GM21723 (cell line): ENCODE measurements at regions not wholly inside any gene's neighbourhood (a gene's known extent, or its start where the extent isn't known, plus 50 kb on each side); places are given as distances from the start of the nearest gene placed in this dataset.

ENCODE experiments used
- ATAC-seq: cut with Tn5 transposase; IDR thresholded peaks from one replicate; pipeline ENCODE4 v1.9.1; 2021; ENCODE audit warnings: mild to moderate bottlenecking, moderate library complexity; ENCODE audit not compliant: unreplicated experiment

DNA sequence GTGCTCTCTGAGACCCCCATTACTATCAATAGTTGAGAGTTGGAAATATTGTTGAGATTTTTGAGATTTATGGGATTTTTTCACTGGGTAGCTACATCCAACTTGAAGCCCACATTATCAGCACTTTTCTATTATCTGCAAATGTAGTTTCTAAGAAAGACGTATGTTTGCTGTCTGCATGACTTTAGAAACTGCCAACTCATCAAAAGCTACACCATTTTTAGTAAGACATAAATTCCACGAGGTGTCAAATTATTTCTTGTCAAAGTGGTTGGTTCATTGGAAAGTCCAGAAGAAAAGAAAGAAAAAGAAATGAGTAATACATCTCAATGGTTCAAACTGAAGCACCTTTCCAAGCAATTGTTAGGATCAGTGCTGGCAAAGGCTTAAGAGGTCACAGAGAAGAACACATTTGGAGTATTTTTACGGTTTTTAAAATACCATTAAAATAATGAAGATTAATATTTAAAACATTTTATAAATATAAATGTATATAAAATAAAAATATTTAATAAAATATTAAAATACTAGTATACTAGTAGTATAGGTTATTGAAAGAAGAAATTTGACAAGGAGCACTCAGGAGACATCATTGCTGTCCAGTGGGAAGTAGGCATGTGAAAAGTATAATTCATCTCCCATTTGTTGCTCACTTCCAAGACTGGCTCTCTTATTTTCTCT lies 463.5 kb downstream of the TAFA4 start:
- no peak for ATAC-seq

DNA sequence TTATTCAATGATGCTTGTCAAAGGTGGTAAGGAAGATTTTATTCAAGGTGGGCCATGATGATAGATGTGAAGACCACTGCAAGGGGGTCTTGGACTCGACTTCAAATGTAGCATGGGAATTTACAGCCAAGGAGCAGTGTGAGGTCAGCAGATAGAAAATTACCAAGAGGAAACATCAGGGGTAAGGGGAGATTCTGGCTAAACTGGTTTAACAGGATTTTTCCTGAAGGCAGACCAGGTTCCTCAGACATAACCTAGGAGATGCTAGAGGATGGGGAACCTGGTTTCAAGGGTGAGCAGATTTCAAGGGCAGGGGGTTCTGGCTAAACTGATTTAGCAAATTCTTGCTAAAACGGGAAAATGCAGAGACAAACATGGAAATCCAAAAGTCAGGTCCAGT lies 464.9 kb downstream of the TAFA4 start:
- no peak for ATAC-seq

DNA sequence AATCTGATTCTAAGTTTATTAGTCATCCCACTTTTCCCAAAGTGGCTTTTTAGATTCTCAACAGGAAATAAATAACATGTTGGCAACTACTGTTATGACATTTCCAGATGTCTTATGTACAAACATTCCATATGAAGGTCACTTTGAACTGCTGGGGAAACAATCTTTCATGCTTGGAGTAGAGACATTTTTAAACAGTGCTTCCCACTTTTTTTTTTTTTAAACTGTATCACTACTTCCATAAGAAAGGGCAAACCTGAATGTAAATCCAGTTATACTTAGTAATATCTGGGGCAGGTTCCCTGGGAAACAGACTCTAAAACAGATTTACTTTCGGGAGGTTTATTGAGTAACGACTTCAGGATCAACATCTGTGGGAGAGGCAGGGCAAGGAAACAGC lies 473.8 kb downstream of the TAFA4 start:
- no peak for ATAC-seq

DNA sequence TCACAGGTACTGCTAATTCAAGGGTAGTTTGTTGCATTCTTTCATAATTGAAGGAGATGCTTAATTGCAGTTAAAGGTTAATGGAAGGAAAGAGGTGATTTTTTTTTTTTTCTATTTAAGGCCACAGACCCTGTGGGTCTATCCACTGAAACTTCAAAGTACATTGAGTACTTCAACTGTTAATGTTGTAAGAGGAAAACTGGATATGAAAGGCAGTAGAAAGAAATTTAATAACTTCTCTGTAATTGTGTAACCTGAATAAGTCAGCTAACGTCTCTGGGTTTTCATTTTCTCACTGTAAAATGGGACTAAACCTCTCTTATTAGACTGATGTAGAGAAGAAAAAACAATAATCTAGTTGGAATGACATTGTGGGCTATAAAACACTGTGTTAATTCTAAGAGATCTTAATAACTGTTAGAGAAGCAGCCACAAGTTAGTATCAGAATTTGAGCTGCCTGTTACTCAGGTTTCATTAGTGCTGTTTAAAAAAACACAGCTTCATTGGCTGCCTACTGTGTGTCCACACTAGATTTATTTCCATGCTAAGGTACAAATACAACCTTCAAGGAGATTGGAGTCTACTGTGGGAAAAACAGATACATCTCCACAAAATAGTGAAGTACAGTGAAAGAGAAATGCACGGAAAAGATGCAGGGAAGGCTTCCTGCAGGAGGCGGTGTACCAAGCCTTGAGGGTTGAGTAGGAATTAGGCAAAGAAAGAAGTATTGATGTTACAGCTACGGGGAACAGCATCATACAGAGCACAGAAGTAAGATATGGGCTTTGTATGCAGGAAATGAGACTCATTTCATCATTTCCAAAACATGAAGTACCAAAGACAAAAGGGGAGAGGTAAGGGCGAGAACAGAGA lies 483.6 kb downstream of the TAFA4 start:
- ATAC-seq = no peak

DNA sequence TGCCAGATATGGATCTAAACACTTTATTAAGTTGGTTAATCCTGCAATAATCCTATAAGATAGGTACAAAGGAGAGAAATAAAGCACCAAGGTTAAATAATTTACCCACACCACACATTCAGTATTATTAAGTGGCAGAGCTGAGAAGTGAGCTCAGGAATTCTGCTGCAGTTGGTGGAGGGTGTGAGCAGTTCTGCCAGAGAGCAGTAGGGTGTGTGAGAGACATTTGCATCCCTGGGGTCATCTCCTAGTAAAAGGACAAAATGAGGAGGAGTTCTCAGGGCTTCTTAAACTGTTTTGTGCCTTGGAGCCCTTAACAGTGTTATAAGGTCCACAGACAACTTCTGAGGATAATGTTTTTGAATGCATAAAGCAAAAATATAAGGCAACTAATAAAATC lies 484.5 kb downstream of the TAFA4 start:
- ATAC-seq = no peak

DNA sequence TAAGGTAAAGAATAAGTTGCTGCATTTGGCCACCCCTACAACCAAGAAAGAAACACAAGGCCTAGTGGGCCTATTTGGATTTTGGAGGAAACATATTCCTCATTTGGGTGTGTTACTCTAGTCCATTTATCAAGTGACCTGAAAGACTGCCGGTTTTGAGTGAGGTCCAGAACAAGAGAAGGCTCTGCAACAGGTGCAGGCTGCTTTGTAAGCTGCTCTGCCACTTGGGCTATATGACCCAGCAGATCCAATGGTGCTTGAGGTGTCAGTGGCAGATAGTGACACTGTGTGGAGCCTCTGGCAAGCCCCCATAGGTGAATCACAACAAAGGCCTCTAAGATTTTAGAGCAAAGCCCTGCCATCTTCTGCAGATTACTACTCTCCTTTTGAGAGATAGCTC lies 491.3 kb downstream of the TAFA4 start:
- no peak for ATAC-seq

DNA sequence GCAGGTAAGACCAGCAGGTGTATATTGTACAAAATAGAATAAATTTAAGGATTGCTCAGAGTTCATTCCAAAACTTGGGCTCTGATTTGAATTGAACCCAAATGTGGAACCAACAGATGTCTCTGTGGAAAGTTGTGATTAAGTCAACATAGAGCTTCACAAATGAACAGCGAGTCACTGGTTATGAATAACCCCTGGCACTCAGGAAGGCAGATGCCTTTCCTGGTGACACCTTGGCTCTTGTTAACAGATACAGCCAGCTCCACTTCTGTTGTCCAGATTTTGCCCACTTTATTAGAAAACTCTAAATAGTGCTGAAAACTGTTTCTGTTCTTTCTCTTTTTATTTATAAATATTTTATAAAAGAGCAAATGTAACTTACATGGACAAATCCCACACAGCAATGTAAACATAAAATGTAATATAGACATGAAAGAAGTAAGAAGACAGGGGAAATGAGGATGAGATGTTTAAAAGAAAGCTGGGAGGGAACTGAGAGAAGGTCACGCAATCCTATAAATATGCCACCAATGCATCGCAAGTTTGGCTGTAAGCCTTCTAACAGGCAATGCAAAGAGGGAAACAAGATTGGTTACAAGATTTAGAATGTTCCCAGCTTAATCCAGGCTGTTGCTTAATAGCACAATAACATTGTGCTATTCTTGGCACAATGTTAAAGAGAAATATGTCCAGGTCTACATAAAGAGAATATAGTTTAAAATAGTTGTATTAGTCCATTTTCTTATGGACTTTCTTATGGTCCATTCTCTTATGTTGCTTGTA lies 495.5 kb downstream of the TAFA4 start:
- ATAC-seq = no peak

DNA sequence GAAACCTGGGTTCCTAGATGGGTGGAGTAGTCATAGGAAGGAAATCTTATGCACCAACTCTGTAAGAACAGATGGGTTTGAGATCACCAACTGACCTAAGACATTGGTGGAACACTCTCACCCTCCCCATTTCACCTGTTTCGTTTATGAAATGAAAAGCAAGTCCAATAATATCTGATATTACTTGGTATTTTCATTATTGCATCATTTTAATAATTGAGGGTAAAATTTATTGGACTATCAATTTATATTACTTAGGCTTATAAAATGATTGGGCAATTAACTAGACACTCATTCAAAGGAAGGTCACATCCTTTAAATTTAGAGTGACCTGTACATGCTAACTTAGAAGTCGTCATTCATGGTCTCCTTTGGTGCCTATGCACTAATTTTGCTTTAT lies 503.9 kb downstream of the TAFA4 start:
- ATAC-seq = no peak

DNA sequence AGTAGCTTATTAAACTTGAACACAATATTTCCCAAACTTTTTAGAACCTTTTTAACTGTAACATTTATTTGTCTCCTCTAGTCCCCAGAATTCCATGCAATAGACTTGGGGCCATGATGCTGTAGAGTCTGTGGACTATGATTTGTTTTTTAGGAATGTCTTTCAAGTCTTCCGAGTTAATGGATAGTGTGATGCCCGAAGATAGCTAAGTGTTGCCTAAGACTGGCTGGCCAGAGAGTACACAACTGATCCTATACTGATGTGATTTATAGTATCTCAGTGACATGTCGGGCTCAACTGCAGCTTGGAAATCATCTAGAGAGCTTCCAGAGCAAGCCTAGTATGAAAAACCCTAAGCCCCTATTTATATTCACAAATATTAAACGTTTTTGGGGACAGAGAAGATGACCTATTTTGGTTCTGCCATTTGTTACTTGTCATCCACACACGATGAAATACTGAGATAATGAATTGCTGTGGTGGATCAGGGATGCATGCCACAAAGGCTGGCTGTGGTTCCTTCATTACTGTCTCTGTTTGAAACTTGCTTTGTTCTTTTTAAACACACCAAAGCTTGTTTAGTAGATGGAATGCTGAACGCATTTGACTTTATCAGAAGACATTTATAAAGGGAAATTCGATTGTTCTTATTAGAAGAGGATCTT lies 507.4 kb downstream of the TAFA4 start:
- no peak for ATAC-seq

DNA sequence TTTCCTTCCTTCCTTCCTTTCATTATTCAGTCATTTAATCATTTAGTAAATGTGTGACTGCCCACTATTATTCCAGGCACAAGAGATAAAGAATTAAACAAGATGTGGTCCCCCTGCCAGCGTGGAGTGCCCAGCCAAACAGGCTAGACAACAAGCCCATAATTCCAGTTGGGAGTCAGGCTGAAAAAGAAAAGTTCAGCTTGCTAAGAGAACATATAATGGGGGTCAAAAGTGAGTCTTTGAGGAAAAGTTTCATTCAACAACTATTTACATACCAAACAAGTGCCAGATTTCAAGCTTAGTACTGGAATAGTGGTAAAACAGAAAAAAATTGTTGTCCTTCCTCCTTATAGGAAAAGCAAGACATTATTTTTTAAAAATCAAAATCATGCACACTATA lies 523.7 kb downstream of the TAFA4 start:
- ATAC-seq = no peak

DNA sequence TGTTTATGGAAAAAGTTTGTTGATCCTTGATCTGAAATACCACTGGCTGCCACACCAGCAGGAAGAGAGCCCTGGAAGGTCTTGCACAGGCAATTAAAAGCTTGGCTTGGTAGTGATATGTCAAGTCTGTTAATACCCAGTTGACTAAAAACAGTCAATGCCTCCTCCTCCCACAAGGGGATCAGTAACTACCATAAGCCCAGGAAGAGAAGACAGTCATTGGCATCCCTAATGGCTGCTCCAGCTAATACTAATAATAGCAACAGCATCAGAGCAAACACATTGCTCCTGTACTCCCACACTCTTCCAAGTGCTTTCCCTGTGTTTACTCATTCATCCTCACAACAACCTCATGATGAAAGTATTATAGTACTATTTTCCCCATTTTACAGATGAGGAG lies 528.6 kb downstream of the TAFA4 start:
- ATAC-seq = no peak

DNA sequence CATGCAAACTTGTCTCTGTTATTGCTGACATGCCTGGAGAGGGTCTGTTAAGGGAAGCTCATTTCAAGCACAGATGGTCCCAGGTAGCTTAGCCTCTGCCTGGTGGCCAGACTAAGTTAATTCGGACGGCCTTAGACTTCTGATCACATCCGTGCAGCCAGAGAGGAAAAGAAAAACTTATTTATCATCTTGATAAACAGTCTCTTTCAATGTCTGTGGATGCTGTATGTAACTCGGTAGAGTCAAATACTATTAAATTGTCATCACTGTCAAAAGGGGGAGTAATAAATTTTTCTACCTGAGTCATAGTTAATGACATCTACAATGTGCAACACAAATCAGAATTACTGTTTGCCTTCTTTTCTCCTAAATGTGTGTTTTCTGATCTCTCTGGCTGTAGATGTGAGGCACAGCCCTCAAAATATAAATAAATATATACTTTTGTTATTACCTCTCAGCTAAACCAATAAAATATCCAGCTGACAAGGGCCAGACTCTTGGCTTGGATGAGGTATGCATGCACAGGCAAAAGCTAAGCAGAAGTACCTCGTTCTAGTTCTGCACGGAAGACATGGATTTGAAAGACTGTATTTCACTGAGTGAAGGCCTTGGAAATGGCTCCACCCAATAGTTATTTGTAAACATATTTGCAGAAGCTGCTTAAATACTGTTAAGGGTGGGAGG lies 530.0 kb downstream of the TAFA4 start:
- ATAC-seq = no peak

DNA sequence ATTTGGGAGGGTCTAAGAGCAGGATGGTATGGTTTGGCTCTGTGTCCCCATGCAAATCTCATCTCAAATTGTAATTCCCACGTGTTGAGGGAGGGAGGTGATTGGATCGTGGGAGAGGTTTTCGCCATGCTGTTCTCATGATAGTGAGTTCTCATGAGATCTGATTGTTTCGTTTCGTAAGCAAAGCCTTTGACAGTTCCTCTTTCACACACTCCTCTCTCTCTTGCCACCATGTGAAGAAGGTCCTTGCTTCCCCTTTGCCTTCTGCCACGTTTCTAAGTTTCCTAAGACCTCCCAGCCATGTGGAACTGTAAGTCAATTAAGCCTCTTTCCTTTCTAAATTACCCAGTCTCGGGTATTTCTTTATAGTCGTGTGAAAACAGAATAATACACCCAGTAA lies 553.7 kb downstream of the TAFA4 start:
- no peak for ATAC-seq

DNA sequence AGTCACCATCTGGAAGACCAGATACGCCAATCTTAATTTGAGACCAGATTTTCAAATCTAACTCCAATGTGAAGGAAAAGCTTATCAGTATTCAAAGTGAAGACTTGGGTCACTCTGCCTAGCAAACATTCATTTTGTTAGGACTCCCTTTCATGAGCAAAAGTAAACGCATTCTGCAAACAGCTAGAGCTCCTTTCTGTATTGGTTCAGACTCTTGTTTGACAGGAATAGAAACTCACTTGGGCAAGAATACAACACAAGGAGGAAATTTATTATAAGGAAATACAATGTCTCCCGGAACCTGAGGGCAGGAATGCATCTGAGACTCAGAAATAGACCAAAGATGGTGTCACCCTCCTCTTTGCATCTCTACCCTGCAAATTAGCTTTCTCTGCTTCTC lies 558.6 kb downstream of the TAFA4 start:
- no peak for ATAC-seq

DNA sequence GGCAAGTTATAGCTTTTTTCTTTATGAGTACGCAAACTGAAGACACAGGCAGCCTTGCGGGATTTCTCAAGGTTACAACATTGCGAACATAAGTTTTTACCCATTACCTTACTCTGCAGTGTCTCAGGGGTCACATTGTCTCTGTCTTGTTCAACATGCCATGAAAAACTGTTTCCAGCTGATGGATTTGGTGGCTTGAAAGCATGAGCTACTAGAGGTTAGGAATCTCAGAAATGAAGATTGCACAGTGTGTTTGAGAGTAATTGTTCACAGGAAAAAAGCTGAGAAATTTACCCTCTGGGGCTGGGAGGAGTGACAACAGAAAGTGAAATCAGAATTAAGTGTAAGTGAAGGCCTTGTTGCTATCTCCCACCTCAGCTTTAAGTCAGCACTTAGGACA lies 568.6 kb downstream of the TAFA4 start:
- no peak for ATAC-seq

DNA sequence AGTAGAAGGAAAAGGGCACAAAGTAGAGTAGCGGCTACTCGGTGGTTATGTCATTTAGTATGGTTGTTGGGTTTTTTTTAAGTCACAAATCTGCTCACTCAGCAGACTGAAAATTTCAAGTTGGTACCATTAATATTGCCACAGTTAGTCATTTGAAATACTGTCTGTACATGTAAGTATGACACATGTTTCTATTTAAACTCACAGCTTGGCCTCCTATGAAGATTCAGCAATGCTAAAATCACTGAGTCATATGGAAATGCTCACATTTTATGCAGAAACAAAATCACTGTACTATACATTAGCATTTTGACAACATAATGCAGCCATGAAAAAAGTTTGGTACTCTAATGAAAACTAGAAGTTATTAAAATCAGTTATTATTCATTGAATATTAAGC lies 571.9 kb downstream of the TAFA4 start:
- ATAC-seq = no peak

DNA sequence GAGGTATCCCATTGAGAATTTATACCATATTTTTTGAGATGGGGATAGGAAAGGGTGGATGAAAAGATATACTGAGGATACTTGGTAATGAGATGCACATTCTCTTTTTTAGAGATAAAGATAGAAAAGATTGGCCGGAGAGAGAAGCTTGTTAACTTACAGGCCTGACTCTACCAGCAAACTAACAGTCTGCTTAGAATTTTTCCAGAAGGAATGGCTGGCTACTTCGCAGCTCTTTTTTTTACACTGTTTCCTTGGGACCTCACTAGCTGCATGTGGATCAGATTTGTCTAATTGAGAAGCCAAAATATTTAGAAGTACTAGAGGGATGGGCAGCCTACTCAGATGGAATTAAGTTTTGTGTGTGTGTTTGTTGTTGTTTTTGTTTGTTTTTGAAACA lies 586.6 kb downstream of the TAFA4 start:
- ATAC-seq = no peak

DNA sequence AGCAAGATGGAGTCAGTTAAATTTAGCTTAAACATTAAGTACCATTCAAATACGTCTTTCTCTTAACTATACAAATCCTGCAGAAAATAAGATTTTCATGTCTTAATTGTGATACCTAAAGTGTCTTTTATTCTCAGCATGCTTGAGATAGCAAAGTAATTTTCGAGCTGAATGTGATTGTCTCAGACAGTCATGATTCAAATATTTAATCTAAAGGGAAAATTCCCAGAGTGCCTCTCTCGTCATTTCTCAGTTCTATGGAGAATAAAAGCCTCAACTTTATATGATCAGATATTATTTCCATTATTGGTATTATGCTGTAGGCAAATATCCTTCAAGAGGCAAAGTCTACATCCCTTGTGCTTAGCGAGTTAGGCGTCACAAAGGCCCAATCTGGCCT lies 589.9 kb downstream of the TAFA4 start:
- no peak for ATAC-seq

DNA sequence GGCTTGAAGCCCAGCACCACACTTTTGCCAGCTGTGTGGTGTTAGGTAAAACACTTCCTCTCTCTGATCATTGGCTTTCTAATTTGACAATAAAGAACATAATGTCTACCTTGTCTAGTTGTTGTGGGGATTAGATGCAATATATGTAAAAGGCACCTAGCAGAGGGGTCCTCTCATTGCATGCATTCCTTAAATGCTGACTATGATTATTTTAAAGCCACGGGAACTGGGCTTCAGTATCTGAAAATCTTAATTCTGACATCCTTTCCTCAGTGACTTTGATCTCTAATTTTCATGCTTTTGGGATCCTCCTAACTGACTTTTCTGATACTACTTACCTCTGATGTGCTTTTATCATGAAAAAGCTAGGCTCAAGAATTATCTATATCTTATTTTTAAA lies 596.3 kb downstream of the TAFA4 start:
- ATAC-seq = no peak

DNA sequence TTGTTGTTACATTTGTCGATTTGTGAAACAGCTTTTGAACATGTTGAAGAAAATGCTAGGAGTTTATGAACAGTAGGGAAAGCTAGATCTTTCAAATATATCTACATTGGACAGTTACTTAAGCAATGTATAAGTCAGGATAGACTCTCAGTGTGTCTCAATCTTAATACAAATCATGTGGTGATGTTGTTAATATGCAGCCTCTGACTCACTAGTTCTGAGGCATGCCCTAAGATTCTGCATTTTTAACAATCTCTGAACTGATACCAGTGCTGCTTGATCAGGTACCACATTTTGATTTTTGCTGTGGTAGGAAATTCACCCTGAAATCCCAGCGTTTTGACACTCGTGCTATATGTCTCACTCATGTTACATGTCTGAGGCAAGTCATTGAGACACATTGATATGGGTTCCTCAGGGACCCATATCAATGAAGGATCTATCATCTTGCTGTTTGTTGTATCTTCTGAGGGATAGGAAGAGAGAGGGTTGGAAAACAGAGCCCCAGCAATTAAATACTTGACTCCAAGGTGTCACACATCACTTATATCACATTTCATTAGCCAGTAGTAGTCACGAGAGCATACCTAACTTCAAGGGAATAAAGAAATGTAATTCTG lies 597.9 kb downstream of the TAFA4 start:
- ATAC-seq = no peak
